ENCODE measurements at regions not wholly inside any gene's neighbourhood (a gene's known extent, or its start where the extent isn't known, plus 50 kb on each side); places are given as distances from the start of the nearest gene placed in this dataset.

- Histone ChIP-seq H3K4me3 (ENCODE audit: low read depth in 2 of 2, low read length in 2 of 2) (peak overlapping the region; percentile 39 to 52), H3K9me3 (ENCODE audit: control insufficient read depth, insufficient read depth, low read depth, low read length) (no peaks in the 10 kb centered on the region), H3K36me3 (ENCODE audit: control insufficient read depth, insufficient read depth, low read length) (no peaks in the 10 kb centered on the region), H3K27ac (ENCODE audit: low read length) (no peak overlapping the region), H3K4me1 (ENCODE audit: control insufficient read depth, insufficient read depth, low read length) (no peaks in the 10 kb centered on the region; the same call in 1 of the 2 replicates), H3K27me3 (ENCODE audit: control insufficient read depth, insufficient read depth, low read length) (no peaks in the 10 kb centered on the region)
- intact Hi-C loops (cut with micrococcal nuclease; ENCODE audit: unreplicated experiment): no loop called here
- peak; percentile 90 for ATAC-seq
- DNase-seq (ENCODE audit: low read depth, low spot score): no peak
- TF ChIP-seq CTCF (IDR thresholded peaks at IDR 0.05) (peak; percentile 31), REST (IDR thresholded peaks at IDR 0.05; ENCODE audit: insufficient read depth in 1 of 2, low read depth in 2 of 2, low read length in 1 of 2) (no peak)
- POLR2A ChIA-PET: no interaction called here
- CTCF ChIA-PET: no interaction called here
- BruUV-seq (replicated peaks): no TSS peak
- in situ Hi-C loops (cut with HindIII; ENCODE audit: low pct_unique_long_range_greater_than_20kb, low sequenced_read_pairs): no loop called here
Observed at GRCh38 chr10:27413387-27413786, 90.7 kb upstream of the RAB18 start.

- Histone ChIP-seq H3K4me3 (ENCODE audit: low read depth in 2 of 2, low read length in 2 of 2) (no peak overlapping the region), H3K36me3 (ENCODE audit: control insufficient read depth, insufficient read depth, low read length) (no peaks in the 10 kb centered on the region), H3K27ac (ENCODE audit: low read length) (no peak overlapping the region), H3K9me3 (ENCODE audit: control insufficient read depth, insufficient read depth, low read depth, low read length) (no peaks in the 10 kb centered on the region), H3K27me3 (ENCODE audit: control insufficient read depth, insufficient read depth, low read length) (no peaks in the 10 kb centered on the region), H3K4me1 (ENCODE audit: control insufficient read depth, insufficient read depth, low read length) (no peaks in the 10 kb centered on the region; the same call in 1 of the 2 replicates)
- in situ Hi-C loops (cut with HindIII; ENCODE audit: low pct_unique_long_range_greater_than_20kb, low sequenced_read_pairs) (no loop called here), intact Hi-C loops (cut with micrococcal nuclease; ENCODE audit: unreplicated experiment) (no loop called here)
- no peak for DNase-seq (ENCODE audit: low read depth, low spot score)
- ChIA-PET CTCF (no interaction called here), POLR2A (interaction anchor here (0.6 kb wide), 1 partner anchor 745 kb away, joined by 4 read pairs; no protein-coding TSS in a partner anchor)
- no peak for ATAC-seq
- BruUV-seq (replicated peaks): no TSS peak
- no peak for TF ChIP-seq TCF7L2 (IDR thresholded peaks at IDR 0.05; ENCODE audit: low read depth, low read length)
Observed at GRCh38 chr10:27410153-27410552, 94.0 kb upstream of the RAB18 start.

GRCh38 chr10:27407271-27407670 is 96.8 kb upstream of the RAB18 start:
- no peaks in the 10 kb centered on the region for H3K36me3 ChIP-seq (ENCODE audit: control insufficient read depth, insufficient read depth, low read length)
- BruUV-seq (replicated peaks): no TSS peak
- H3K27ac ChIP-seq (ENCODE audit: low read length): no peak overlapping the region
- H3K27me3 ChIP-seq (ENCODE audit: control insufficient read depth, insufficient read depth, low read length): no peaks in the 10 kb centered on the region
- in situ Hi-C loops (cut with HindIII; ENCODE audit: low pct_unique_long_range_greater_than_20kb, low sequenced_read_pairs) (no loop called here), intact Hi-C loops (cut with micrococcal nuclease; ENCODE audit: unreplicated experiment) (no loop called here)
- DNase-seq (ENCODE audit: low read depth, low spot score) (no peak), ATAC-seq (no peak)
- no peaks in the 10 kb centered on the region for H3K4me1 ChIP-seq (ENCODE audit: control insufficient read depth, insufficient read depth, low read length)
- no peak overlapping the region for H3K4me3 ChIP-seq (ENCODE audit: low read depth in 2 of 2, low read length in 2 of 2)
- H3K9me3 ChIP-seq (ENCODE audit: control insufficient read depth, insufficient read depth, low read depth, low read length): no peaks in the 10 kb centered on the region
- CTCF ChIA-PET: no interaction called here
- POLR2A ChIA-PET: no interaction called here
- TF ChIP-seq REST (IDR thresholded peaks at IDR 0.05; ENCODE audit: insufficient read depth in 1 of 2, low read depth in 2 of 2, low read length in 1 of 2) (no peak), CTCF (IDR thresholded peaks at IDR 0.05) (no peak), TCF7L2 (IDR thresholded peaks at IDR 0.05; ENCODE audit: low read depth, low read length) (no peak), POLR2AphosphoS5 (IDR thresholded peaks at IDR 0.05; ENCODE audit: low read depth, low read length) (no peak), SIN3A (IDR thresholded peaks at IDR 0.05; ENCODE audit: borderline replicate concordance, insufficient read depth, low read depth, low read length) (no peak)
